Osteocyte (in vitro differentiated cells): ENCODE measurements at regions not wholly inside any gene's neighbourhood (a gene's known extent, or its start where the extent isn't known, plus 50 kb on each side); places are given as distances from the start of the nearest gene placed in this dataset.

Experiments
- DNase-seq: peaks from one replicate; pipeline ENCODE4 v3.0.0; 2021; ENCODE audit warnings: mixed read lengths; ENCODE audit not compliant: unreplicated experiment; ENCODE audit errors: extremely low spot score
- H3K27ac Mint-ChIP-seq: one replicate; pipeline ENCODE4 v1.8.0; 2021; ENCODE audit warnings: mild to moderate bottlenecking, mixed read lengths; ENCODE audit not compliant: unreplicated experiment
- H3K27me3 Mint-ChIP-seq: one replicate; pipeline ENCODE4 v1.8.0; 2021; ENCODE audit warnings: mixed read lengths; ENCODE audit not compliant: unreplicated experiment
- H3K36me3 Mint-ChIP-seq: one replicate; pipeline ENCODE4 v1.8.0; 2021; ENCODE audit warnings: mixed read lengths; ENCODE audit not compliant: unreplicated experiment
- H3K4me1 Mint-ChIP-seq: one replicate; pipeline ENCODE4 v1.8.0; 2021; ENCODE audit warnings: mixed read lengths; ENCODE audit not compliant: unreplicated experiment
- H3K4me3 Mint-ChIP-seq: one replicate; pipeline ENCODE4 v1.8.0; 2021; ENCODE audit warnings: mild to moderate bottlenecking, moderate library complexity, mixed read lengths; ENCODE audit not compliant: unreplicated experiment
- H3K9me3 Mint-ChIP-seq: one replicate; pipeline ENCODE4 v1.8.0; 2021; ENCODE audit warnings: mixed read lengths; ENCODE audit not compliant: unreplicated experiment
- CTCF ChIP-seq: fragments of 200-600 bp; sonication (generic); IDR thresholded peaks from 2 replicates; pipeline ENCODE4 v1.5.0; 2021; ENCODE audit warnings: antibody characterized with exemption, mild to moderate bottlenecking, moderate library complexity

GRCh38 chr5:20985754-20986153 lies 997.8 kb upstream of the CDH18 start:
- no peak for TF ChIP-seq CTCF
- Mint-ChIP-seq H3K27me3 (no peaks in the 10 kb centered on the region), H3K36me3 (no peaks in the 10 kb centered on the region), H3K4me1 (no peaks in the 10 kb centered on the region), H3K9me3 (peaks cover 8% of the 10 kb centered on the region), H3K4me3 (no peak overlapping the region), H3K27ac (no peak overlapping the region)
- no peak for DNase-seq

DNA sequence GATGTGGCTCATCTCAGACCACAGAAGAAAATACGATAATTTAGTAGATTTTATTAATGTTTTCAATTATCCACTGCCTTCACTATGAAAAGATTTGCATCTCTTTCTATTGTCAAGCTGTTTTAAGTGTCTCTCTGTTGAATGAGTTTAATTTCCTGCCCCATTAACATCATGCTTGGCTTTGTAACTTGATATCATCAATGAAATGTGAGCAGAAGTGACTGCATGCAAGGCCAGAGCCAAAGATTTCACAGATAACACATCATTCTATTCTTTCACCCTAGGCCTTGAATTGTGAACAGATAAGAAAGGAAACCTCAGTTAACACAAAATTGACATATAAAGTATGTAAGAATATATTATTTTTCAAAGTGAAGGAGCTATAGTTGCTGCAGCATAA lies 986.4 kb upstream of the CDH18 start:
- no peaks in the 10 kb centered on the region for H3K9me3 Mint-ChIP-seq
- no peaks in the 10 kb centered on the region for H3K36me3 Mint-ChIP-seq
- TF ChIP-seq CTCF = no peak
- DNase-seq = no peak
- peaks cover 5% of the 10 kb centered on the region for H3K27me3 Mint-ChIP-seq
- no peak overlapping the region for H3K4me3 Mint-ChIP-seq
- H3K27ac Mint-ChIP-seq = no peak overlapping the region
- H3K4me1 Mint-ChIP-seq = peaks cover 10% of the 10 kb centered on the region

DNA sequence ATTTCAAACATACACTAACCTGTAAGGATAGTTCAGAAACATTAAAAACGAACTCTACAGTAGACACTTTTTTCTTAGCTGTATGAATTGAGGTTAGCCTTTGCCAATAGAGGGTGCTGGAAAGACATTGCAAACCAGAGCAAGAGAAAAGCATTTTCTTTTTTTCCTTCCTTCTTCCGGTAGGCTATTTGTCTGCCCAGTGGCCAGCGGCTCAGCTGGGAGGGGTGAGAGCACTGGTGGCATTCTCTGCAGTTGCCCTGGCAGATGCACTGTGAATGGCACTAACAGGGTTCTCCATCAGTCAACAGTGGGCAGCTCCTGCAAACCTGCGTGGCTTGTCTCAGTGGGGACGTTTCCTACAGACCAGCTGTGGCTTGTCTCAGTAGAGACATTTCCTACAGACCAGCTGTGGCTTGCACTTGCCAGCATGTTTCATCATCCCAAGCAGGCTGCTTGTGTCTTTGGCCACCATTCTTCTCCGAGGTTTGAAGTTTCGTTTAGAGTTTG lies 984.5 kb upstream of the CDH18 start:
- H3K4me1 Mint-ChIP-seq = peaks cover 10% of the 10 kb centered on the region
- H3K9me3 Mint-ChIP-seq = no peaks in the 10 kb centered on the region
- peak overlapping the region; percentile 38 for H3K27ac Mint-ChIP-seq
- peak; percentile 66 for TF ChIP-seq CTCF
- no peaks in the 10 kb centered on the region for H3K36me3 Mint-ChIP-seq
- no peak for DNase-seq
- H3K4me3 Mint-ChIP-seq = peak overlapping the region; percentile 64
- H3K27me3 Mint-ChIP-seq = no peaks in the 10 kb centered on the region

DNA sequence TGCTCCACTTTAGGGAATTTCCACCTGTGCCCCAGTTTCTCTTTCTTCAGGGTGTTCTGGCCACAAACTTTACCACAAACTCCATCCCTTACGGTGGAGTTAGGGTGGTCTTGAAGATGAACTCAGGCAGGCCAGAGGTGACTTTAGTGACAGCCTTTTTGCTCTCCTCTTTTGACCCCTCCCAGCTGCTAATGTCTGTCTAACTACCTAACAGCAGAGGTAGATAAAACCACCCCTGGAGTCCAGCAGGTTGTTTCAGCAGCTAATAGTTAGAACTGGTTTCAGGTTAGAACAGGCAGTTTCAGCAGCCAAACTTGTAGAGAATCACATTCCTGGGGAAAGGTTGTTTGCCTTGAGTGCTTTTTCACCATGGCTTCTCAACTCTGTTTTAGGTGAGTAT lies 971.3 kb upstream of the CDH18 start:
- Mint-ChIP-seq H3K36me3 (no peaks in the 10 kb centered on the region), H3K4me3 (no peak overlapping the region), H3K9me3 (no peaks in the 10 kb centered on the region), H3K27me3 (peaks cover 13% of the 10 kb centered on the region), H3K27ac (no peak overlapping the region), H3K4me1 (no peaks in the 10 kb centered on the region)
- DNase-seq = no peak
- TF ChIP-seq CTCF = no peak

DNA sequence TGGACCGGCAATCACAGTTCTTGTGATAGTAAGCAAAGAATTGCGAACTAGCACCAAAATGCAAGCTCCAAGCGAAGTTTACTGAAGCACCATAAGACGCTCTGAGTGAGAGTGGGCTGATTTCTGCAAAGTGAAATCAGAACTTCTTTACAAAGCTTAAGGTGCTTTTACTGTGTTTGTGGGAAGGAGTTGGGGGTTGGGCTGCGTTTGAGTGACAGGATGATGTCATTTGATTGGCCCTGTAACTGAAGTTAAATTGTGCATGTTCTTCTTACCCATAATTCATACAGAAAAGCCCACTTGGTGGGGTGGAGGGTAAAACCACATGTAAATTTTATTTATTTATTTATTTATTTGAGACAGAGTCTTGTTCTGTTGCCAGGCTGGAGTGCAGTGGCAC lies 970.6 kb upstream of the CDH18 start:
- peaks cover 15% of the 10 kb centered on the region for H3K27me3 Mint-ChIP-seq
- no peaks in the 10 kb centered on the region for H3K9me3 Mint-ChIP-seq

More for the DNA sequence above, 970.6 kb upstream of the CDH18 start:
- H3K4me3 Mint-ChIP-seq = no peak overlapping the region
- DNase-seq = no peak
- H3K4me1 Mint-ChIP-seq = no peaks in the 10 kb centered on the region
- H3K36me3 Mint-ChIP-seq = no peaks in the 10 kb centered on the region
- TF ChIP-seq CTCF = no peak
- H3K27ac Mint-ChIP-seq = no peak overlapping the region
